Stimulated activated naive CD8-positive, alpha-beta T cell treated with anti-CD3 and anti-CD28 coated beads, Interleukin-15, Interleukin-2, amounts not matched to agents 100 U/mL and 50 U/mL, for 24 hours (primary cell): ENCODE measurements at regions not wholly inside any gene's neighbourhood (a gene's known extent, or its start where the extent isn't known, plus 50 kb on each side); places are given as distances from the start of the nearest gene placed in this dataset.
A peak's percentile ranks its signal among the peaks of the same experiment; 100 is the strongest.
"Not testable (repeated sequence)": the region's sequence is repeated elsewhere in the genome, so short reads cannot be mapped to it uniquely, and the experiment has no call there.

Experiments
- ATAC-seq: fragments of 150-1000 bp; cut with Tn5 transposase; one replicate; pipeline ENCODE4 v1.10.0; 2021
- DNase-seq: peaks from one replicate; pipeline ENCODE4 v3.0.0; 2021

DNA sequence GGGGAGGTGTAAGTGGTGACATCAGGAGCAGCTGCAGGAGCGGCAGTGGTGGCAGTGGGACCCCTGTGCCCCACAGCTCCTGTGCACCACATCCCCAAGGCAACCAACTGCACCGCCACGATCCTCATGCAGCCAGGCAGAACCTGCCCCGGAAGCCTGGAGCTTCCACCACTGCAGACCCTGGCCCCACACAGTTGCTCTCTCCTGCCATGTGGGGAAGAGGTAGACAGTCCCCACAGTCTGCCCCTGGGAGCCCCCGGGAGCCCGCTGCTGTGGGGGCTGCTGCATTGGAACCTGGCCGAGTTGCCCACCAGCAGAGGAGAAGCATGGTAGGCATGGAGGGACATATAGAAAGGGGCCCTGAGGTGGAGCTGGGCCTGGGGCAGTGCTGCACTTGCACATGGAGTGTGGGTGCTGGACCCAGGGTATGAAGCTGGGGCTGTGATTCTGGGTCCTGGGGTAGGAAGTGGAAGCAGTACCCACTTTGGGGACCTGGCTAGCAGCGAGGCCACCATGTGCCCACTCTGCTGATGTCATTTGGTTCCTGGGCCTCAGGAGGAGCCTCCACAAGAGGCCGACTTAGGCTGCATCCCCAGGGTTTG lies 623.3 kb upstream of the LRRTM4 start:
- DNase-seq (no peak), ATAC-seq (no peak)

- ATAC-seq (peak; percentile 52), DNase-seq (no peak)
Measured at GRCh38 chr2:78145997-78146722, 624.0 kb upstream of the LRRTM4 start.

- DNase-seq (no peak), ATAC-seq (no peak)
Measured at GRCh38 chr2:78147466-78147865, 625.3 kb upstream of the LRRTM4 start.

- DNase-seq (no peak), ATAC-seq (no peak)
Measured at GRCh38 chr2:78154586-78154985, 632.4 kb upstream of the LRRTM4 start.

- DNase-seq (no peak), ATAC-seq (no peak)
Measured at GRCh38 chr2:78162202-78162601, 640.0 kb upstream of the LRRTM4 start.

- not testable (repeated sequence) for ATAC-seq, DNase-seq
Measured at GRCh38 chr2:78172157-78172556, 650.0 kb upstream of the LRRTM4 start.

GRCh38 chr2:78175645-78176044 lies 653.5 kb upstream of the LRRTM4 start:
- DNase-seq (no peak), ATAC-seq (no peak)

DNA sequence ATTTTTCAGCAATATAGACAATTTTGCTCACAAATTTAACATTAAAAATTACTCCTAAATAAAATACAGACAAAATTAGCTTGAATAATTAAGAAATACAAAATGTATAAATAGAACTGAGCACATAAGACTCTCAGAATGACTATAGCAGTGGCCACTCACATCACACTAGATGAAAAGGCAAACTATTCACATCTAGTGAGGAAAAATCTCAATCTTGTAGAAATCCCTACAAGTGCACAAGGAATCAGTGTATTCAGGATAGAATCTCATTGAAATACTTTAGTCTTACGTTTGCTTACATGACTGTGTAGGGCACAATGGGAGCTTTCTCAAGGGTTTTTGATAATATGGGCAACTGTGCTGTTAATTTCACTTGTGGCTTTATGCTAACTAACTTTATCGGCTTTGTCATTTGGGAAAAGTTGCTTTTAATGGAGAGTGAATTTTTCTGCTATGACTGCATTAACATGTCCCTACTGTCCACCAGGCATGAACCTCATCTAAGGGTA lies 678.9 kb upstream of the LRRTM4 start:
- ATAC-seq, result no peak

DNA sequence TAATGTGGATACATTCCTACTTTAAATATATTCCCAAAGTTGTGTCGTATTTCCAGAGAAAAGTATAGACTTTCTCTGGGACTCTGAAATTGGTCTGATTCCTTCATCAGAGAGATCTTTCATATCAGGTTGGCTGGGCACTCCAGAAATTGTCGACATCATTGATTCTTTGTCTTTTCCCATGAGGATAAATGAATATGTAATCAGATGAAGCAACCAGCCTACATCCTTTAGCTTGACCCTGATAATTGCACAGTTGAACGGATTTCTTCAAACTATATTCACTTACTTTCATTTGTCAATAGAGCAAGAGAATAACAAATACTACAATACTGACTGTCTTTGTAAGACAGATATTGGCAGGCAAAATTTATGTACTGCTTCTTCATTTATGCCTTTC lies 680.2 kb upstream of the LRRTM4 start:
- ATAC-seq, result no peak
- no peak for DNase-seq

More for the DNA sequence above, 678.9 kb upstream of the LRRTM4 start:
- DNase-seq, result no peak

DNA sequence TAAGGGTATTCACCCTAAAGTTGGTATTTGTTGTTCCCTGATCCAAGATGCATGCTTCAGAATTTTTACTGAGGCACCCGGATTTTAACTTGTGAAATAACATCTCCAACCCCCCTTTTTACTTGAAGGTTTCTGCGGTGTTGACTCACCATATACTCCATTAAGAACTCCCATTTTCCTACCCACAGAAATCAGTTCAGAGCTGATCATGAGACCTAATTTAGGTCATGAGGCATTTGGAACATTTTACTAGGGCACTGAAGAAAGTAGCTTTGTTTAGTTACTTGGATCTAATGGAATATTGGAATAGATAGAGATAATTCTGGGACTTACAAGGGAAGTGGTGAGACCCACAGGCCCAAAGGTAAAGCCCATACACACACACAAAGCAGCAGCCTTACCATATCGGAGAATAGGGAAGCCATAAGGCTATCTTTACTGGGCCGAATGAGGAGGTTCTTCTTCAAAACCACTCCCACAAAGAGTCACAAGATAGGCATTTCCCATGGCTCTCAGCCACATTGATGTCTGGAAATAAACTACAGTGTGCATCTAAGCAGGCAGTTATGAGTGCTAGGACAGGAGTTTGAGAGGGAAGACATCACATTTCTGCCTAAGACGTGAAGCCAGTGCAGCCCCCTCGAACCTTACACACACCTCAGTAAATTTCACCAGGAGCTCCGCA lies 681.0 kb upstream of the LRRTM4 start:
- DNase-seq (no peak), ATAC-seq (no peak)

- no peak for DNase-seq
- ATAC-seq, result no peak
Measured at GRCh38 chr2:78218066-78218465, 695.9 kb upstream of the LRRTM4 start.

DNA sequence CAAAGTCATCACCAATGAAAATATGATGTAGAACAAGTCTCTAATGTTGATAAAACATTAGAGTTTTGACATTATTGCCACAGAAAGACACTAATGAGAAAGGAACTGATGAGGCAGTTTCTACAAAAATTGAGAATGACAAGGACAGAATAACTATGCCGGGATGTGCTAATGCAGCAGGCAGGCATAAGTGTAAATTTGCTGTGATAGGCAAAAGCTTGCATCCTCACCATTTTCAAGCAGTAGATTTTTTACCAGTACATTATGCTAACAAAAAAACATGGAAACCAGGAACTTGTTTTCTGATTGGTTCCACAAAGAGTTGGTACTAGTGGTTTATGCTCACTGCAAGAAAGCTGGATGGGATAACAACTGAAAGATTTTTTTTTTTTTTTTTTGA lies 715.5 kb upstream of the LRRTM4 start:
- no peak for DNase-seq
- ATAC-seq, result no peak

DNA sequence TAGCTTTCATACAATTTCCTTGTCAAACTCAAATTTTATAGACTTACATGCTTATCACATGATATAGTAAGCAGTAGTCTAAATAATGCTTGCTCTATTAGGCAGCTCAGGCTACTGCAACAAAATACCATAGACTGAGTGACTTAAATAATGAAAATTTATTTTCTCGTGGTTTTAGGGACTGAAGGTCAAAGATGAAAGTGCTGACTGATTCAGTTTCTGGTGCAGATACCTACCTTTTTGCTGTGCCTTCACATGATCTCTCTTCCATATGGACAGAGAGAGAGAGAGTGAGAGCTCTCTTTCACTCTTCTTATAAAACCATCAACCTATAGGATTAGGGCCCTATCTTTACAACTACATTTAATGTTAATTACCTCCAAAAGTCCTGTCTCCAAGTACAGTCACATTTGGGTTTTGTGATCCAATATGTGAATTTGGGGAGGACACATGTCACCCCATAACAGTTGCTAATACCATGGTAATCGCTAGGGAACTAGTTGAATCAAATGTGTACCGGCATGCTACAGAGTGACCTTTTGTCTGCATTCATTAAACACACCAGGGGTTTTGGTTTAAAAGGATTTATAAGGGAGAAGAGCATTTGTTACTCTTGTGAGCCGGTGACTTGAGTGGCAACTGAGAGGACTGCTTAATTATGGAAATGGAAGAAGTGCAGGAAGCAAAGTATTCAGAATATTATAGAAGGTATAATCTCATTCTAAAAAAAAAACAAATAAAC lies 723.4 kb upstream of the LRRTM4 start:
- DNase-seq (no peak), ATAC-seq (no peak)

DNA sequence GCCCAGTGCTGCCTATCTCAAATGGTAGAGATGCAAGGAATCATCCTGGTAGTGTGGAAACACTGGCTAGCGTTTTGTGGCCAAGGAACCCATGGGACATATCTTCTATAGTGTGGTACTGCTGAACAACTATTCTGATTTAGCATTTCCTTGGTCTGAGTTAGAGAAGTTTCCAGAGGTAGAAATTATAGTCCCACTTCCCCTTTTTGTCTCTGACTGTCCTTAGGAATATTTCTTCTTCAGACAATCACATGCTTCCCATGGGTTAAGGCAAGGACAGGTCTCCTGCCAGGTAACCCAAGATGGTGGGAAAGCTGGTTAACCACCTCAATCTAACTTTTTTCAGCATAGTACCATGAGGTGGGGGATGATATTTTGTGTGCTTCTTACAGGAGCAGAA lies 729.5 kb upstream of the LRRTM4 start:
- DNase-seq (no peak), ATAC-seq (no peak)

- DNase-seq (no peak), ATAC-seq (no peak)
Measured at GRCh38 chr2:78260861-78261260, 738.7 kb upstream of the LRRTM4 start.

DNA sequence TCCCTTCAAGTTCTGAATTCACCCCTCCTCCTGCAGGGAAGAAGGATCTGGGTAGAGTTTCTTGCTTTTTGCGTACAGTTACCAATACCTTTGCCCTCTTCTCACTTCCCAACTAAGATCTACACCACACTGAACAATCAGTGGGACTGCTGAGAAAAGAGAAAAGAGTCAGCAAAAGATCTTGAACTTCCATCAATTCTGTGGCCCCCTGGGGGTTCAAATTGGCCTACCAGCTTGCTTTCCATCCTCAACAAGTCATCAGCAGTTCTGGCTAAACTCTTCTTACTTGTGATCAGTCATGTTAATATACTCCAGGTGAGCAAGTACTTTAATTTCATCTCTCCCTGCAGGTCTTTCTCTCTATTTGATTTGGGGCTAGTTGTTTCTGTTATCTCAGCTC lies 739.3 kb upstream of the LRRTM4 start:
- no peak for ATAC-seq
- no peak for DNase-seq

DNA sequence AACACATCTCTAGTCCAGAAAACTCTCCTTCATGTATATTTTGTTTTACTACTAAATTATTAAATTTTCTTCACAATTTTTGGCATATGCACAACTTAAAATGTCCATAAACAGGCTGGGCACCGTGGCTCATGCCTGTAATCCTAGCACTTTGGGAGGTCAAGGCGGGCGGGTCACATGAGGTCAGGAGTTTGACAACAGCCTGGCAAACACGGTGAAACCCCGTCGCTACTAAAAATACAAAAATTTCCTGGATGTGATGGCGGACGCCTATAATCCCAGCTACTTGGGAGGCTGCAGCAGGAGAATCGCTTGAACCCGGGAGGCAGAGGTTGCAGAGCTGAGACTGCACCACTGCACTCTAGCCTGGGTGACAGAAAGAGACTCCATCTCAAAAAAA lies 739.9 kb upstream of the LRRTM4 start:
- not testable (repeated sequence) for ATAC-seq, DNase-seq

DNA sequence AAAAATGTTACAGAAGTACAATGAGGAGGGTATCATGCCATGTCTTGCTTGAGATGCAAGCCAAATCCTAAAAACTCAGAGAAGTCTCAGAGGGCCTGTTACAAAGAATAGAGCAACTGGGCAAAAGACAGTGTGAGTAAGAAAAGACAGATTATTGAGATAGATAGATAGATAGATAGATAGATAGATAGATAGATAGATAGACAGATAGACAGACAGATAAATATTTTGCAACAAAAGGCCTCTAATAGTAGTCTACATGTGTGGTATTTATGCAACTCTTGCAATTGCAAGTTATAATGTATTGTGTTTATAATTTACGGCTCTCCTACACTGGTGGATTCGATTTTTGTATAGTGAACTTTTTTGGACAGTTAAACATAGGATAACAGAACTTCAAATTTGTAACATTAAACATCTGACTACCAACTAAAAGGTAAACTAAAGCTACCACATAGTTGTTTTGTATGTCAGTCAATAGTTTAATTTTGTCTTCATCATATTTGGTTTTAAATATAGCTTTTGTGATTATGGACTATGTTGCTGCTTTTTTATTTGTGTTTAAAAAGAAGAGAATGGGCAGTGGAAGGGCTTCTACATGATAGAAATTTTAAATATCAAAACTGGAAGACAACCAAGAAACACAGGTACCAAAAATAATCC lies 740.7 kb upstream of the LRRTM4 start:
- no peak for DNase-seq
- ATAC-seq, result no peak

DNA sequence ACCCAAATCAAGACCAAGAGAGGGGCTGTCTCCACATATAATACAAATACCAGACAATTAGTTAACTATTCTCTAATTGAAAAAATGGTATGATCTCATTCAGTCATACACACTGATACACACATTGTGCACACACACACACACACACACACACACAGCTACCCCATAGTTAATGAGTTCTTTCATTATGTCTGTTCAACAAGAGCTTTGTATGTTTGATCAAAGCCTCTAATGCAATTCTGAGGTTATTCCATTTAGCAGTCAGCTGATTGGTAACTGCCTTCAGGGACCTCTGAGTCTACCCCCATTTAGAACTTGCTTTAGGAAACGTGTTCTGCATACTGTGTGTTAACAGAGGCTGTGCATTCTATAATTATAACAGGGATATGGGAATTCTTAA lies 741.4 kb upstream of the LRRTM4 start:
- DNase-seq, result no peak
- ATAC-seq, result no peak

GRCh38 chr2:78264130-78264529 lies 742.0 kb upstream of the LRRTM4 start:
- ATAC-seq (no peak), DNase-seq (no peak)

DNA sequence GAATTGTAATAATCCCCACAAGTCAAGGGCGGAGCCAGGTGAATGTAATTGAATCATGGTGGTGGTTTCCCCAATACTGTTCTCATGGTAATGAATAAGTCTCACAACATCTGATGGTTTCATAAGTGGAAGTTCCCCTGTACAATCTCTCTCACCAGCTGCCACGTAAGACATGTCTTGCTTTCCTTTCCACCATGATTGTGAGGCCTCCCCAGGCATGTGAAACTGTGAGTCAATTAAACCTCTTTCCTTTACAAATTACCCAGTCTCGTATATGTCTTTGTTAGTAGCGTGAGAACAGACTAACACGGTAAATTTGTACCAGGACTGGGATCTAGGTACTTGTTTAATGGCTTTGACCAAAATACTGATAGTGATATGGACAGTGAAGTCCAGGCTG lies 744.3 kb upstream of the REG3G start:
- no peak for DNase-seq
- no peak for ATAC-seq

GRCh38 chr2:78290581-78291214 lies 734.8 kb upstream of the REG3G start:
- ATAC-seq (no peak), DNase-seq (no peak)
